Prostate gland (tissue), 2 donors: ENCODE measurements at regions not wholly inside any gene's neighbourhood (a gene's known extent, or its start where the extent isn't known, plus 50 kb on each side); places are given as distances from the start of the nearest gene placed in this dataset.

ENCODE experiments used
- CTCF ChIP-seq, 4 experiments: fragments of 200-600 bp in 2 of 4; fragments of 450-650 bp in 2 of 4; sonication (generic) in 2 of 4; IDR thresholded peaks; 1 replicate in 3 of 4; 2 replicates in 1 of 4; pipeline ENCODE4 v1.5.1; 2016 to 2019; ENCODE audit warnings: antibody characterized with exemption in 4 of 4, mild to moderate bottlenecking in 2 of 4, moderate library complexity in 2 of 4
- POLR2A ChIP-seq: fragments of 450-650 bp; IDR thresholded peaks from one replicate; pipeline ENCODE4 v1.6.1; 2016; ENCODE audit warnings: antibody characterized with exemption, mild to moderate bottlenecking

GRCh38 chr5:89303033-89303480 lies 420.1 kb upstream of the MEF2C start:
- no peak for TF ChIP-seq CTCF (IDR thresholded peaks at IDR 0.05)
- TF ChIP-seq POLR2A = no peak
